SK-N-MC (cell line): ENCODE measurements at regions not wholly inside any gene's neighbourhood (a gene's known extent, or its start where the extent isn't known, plus 50 kb on each side); places are given as distances from the start of the nearest gene placed in this dataset.

Source experiments
- EZH2 ChIP-seq: fragments of 200-600 bp; sonication (generic); IDR thresholded peaks from one replicate; pipeline ENCODE4 v1.6.1; 2017; ENCODE audit warnings: antibody characterized with exemption
- POLR2AphosphoS5 ChIP-seq: IDR thresholded peaks from 2 replicates; pipeline ENCODE4 v1.6.1; 2012; ENCODE audit warnings: mild to moderate bottlenecking, low read depth, low read length, borderline replicate concordance

GRCh38 chr1:58986996-58987767, 203.3 kb upstream of the JUN start:
- TF ChIP-seq EZH2 (no peak), POLR2AphosphoS5 (no peak)
